ENCODE measurements at regions not wholly inside any gene's neighbourhood (a gene's known extent, or its start where the extent isn't known, plus 50 kb on each side); places are given as distances from the start of the nearest gene placed in this dataset.
A peak's percentile ranks its signal among the peaks of the same experiment; 100 is the strongest.

DNA sequence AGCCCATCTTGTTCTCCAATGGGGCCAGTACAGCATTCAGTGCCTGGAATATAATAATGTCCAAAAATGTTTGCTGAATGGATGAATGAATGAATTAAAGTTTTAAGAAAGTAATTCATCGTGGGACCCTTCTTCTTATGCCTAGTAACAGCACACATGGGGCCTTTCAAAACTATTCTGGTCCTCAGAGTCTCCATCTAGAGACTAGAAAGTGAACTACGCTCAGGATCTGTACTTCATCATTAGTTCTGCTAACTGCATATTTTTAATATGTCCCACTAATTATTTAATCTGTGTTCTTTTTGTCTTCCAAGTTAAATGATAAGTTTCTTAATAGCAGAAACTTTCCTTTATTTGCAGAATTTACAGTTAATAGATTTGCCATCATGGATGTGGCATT lies 172.5 kb downstream of the SMAD2 start:
- no peak for DNase-seq

DNA sequence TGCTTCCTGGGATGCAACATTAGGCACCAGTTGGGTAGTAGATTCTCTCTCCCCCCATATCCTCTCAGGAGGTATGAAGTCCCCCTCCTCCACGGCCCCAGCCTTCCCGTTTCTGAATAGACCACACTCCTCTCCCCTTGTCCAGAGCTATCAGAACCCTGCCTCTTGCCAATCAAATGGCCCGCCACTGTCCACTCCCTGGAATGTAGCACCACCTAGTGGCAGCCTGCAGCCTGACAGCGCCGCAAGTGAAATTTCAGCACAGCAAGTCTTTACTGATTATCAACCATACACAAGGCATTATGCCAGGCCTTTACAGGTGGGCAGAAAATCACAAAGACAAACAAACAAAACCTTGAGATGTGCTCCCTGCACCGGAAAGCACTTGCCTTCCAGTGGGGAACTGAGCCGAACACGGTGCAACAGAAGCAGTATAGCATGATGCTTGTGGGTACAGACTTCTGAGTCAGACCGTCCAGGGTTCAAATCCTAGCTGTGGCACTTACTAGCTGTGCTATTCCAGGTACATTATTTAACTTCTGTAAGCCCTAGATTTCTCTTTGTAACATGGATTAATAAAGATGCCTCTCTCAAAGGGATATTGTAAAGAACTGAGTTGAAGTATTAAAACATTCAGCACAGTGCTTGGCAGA lies 174.0 kb downstream of the SMAD2 start:
- peak in 9 of 14 donors; percentile 1 to 46 (median 28) for DNase-seq

DNA sequence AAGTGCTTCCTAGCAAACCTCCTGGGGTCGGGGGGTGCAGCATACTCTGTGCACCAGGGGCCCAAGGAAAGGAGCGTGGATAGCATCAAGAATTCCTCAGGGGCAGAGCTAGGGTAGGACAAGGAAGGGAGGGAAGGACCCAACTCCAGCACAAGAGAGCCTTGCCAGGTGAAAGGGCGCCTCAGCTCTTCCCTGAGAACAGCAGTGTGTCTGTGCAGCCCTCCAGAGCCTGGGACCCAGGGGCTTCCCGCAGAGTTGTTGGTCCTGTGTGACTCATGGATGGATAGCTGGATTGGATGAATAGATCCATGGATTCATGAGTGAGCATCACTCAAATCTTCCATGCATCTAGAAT lies 175.4 kb downstream of the SMAD2 start:
- DNase-seq, result no peak

DNA sequence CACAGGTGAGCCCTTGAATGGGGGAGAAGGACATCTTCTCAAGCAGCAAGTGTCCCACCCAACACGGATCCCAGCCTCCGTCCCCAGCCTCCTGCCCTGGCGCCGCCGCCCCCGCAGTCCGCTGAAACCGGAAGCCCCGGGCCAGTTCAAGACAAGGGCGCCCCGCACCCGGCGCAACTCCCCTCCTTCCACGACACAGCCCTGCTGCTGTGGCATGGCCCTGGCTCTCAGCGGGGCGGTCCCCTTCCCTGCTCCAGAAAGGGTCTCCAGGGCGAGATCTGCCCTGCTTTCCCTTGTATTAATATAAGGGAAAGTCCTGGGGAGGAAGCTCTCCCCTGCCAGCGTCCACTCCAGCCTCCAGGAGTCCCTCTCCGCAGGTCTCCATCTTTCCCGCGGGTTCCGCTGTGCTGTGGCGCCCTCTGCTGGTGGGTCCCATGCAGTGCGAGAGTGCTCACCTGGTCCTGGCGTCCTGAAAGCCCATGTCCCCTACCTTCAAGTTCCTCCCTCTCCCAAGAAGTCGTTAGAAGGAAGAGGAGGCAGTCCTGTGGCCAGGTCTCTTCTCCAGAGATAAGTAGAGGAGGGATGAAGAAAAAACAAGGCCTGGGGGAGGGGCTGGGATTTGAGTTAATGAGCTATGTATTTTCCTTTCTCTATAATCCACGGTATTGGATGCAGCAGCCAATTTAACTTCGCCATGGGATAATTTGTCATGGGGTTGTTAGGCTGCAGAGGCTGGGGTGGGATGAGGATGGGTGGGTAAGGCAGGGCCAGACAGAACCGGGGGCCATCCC lies 176.0 kb downstream of the SMAD2 start:
- peak in 1 of 14 donors; percentile 5 for DNase-seq

DNA sequence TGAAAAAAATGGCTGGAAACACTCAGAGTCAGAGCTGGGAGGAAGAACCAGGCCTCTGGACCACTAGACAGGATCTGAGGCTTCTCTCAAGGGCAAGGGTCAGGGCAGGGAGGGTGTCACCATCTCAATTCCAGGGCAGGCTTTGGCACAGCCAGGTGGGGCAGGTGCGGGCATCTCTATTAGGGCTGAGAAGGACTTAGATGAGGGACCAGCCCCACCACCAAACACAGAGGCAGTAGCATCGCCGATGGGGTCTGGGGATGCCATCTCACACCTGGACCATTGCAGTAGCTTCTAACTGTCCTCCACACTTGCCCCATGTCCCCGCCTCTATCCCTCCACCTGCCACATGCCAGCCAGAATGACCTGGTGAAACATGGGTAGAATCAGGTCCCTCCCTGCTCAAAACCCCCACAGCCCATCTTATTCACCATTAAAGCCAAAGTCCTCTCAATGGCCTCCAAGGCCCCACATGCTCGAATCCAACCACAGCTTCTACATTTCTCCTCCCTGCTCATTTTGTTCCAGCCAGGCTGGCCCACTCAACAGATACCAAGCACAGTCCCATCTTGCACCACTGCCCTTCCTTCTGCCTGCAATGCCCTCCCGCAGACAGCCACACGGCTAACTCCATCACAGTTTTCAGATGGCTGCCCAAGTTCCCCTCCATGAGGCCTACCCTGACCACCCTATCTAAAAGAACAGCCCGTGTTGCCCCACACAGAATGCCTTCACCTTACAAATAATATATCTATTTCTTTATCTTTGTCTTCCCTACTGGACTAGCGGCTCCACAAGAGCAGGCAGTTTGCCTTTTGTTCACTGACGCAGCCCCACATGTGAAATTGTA lies 177.4 kb downstream of the SMAD2 start:
- no peak for DNase-seq

DNA sequence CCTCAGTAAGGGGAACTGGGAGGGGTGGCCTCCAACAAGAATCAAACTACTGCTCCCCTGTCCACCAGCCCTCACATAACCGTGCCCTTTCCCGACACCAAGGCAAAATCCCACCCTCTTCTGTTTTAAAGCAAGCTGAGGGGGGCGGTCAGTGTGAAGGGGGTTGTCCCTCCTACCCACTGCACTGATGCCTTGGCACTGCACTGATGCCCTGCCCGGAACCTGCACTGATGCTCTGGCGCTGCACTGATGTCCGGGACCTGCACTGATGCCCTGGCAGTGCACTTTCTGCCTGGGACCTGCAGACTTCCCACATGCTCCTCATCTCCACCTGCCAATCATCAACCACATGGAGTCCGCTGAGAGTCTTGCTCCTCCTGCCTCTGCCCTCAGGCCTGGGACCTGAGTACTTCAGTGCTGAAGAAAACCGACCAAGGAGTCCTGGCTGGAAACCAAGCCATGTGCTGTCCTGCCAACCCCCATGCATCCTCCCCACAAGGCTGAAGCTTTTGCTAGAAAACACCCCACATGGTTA lies 179.5 kb downstream of the SMAD2 start:
- DNase-seq, result no peak

DNA sequence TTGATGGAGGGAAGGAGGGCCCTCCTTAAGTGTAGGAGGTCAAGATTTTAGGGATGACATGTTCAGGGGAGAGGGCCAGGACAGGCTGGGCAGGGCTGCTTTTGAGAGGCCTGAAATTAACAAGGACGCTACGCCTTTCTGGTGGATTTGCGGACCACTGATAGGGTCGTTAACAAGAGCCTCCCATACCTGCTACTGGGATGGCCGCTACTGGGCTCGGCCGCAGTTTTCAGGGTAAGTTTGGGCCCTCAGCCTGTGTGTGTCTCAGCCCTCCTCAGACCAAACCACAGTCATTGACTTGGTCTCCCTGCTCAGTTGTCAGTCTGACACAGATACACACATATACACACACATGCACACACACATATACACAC lies 180.9 kb downstream of the SMAD2 start:
- DNase-seq, result peak in 1 of 14 donors; percentile 47

DNA sequence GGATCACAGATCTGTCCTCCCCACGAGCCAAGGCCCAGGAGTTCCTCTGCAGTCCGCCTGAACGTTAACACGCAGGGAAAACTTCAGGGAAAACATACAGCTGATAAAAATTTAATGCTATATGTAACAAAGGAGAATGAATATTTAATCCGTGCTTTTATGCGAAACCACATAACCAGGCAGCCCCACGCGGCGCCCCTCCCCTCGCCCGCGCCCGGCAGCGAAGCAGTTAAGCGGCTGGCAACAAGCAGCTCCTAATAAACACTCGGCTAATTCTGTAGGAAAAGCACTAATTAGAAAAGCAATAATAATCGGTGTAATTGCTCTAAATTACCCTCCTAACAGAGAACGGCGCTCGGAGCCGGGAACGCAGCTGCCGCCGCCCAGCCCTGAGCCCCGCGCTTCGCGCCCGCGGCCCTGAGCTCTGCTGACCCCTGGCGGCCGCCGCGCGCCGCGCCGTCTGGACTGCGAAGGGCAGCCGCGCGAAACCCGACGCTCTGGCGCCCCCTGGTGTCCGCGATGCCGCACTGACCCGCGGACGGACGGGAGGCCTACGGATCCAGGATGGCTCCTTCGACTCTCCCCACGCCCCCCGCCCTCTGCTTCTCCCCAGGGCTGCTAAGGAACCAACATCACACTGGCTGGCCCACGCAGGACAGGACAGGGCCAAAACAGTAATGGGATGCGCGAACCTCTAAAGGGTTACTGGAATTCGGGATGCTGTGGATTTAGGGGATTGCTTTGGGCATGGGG lies 181.4 kb downstream of the SMAD2 start:
- peak in 11 of 14 donors; percentile 10 to 86 (median 43) for DNase-seq

DNA sequence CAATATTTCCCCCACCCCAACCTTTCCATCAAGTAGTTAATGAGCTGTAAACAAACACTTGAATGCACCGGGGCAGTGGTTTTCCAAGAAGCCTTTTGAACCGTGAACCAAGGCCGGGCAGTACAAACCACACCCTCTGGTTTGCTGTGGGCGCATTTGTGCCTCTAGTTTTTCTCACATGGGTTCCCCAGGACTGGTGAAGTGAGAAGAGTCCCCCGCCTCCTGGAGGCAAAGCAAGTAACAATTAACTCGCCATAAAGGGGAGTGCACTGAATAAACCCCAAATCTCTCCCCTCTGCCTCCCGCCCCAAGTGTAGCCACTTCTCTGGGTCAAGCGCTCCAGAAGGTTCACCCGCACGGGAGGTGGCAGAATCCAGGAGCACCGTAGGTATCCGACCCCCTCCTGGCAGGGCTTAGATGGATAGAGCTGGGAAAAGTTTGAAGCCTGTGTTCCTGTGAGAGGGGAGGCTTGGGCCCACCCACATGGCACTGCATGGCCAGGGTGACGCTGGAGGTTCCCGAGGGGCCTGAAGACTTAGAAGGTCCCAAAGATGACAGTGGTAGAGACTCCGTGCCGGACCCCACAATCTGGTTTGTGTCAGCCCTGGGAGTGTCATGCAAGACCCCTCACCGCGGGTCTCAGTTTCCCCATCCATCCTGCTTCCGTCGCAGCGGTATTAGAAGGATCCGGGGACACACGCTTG lies 182.2 kb downstream of the SMAD2 start:
- DNase-seq, result no peak

DNA sequence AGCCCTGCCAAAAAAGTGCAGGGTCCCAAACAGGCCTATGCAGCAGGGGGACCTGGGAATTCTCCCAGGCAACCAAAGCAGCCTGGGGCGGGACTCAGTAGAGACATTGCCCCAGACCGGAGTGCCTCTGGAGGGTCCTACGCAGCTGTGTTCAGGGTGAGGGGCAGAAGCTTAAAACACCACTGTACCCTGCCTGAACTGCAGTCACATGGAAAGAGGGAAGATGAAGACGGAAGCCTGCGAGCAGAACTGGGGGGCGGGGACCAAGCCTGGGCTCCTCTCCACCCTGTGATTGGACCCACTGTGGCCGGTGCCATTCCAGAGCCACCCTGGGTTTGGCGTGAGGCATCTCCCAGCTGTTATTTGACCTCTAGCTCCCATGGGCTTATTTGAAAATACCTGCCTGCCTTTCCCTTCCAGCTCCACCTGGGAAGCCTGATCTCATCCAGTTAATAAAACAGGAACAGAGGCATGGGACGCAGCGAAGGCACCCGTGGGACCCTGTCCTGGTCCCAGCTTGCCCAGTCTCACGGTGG lies 183.1 kb downstream of the SMAD2 start:
- no peak for DNase-seq

DNA sequence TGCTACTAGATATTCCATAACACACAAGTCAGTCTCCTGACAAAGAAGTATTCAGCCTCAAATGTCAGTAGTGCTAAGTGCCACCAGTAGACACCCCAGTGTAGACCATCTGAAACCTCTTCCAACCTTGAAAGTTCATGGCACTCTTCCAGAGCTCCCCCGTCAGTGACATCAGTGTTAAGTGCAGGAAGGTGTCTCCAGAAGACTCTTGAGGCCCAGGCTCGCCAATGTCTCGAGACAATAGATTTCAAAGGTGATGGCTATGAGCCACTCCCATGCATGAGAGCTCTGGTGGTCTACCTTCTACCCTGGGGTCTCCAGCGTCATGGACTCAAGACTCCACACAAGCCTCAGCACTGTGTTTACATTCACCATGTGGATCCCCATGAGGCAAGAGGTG lies 183.8 kb downstream of the SMAD2 start:
- no peak for DNase-seq

DNA sequence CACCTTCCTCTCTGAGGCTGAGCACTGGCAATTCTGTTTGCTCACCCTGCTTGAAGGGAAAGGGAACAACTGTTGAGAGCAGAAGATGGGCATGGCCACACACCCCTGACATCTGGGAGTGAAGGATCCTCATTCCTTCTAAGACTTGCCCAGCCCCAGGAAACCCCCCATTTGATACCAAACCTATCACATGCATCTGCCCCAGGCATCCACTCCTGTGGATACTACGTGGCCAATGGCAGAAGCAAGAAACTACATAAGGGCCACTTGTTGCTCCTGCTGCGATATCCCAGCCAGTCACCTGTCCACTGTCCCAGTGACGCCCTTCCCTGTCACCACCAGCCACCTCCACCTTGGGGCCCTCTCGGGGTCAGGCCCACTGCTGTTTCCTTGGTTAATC lies 185.2 kb downstream of the SMAD2 start:
- DNase-seq, result no peak

DNA sequence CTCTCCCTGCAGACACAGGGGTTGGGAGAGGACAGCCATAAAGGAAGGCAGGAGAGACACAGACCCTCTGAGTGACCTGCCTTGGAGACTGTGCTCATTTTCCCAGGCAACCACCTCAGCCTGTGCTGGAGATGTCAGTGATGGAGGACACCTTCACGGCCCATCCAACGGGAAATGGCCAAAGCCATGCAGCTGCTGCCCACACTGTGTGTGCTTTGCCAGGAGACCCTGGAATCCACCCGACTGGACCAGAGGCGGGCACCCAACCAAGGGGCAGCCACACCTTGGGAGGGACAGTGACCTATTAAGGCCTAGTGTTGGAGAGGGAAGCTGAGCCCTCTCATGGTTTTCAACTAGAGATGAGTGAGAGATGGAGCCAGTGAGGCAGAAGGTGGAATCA lies 192.5 kb downstream of the SMAD2 start:
- DNase-seq, result no peak

DNA sequence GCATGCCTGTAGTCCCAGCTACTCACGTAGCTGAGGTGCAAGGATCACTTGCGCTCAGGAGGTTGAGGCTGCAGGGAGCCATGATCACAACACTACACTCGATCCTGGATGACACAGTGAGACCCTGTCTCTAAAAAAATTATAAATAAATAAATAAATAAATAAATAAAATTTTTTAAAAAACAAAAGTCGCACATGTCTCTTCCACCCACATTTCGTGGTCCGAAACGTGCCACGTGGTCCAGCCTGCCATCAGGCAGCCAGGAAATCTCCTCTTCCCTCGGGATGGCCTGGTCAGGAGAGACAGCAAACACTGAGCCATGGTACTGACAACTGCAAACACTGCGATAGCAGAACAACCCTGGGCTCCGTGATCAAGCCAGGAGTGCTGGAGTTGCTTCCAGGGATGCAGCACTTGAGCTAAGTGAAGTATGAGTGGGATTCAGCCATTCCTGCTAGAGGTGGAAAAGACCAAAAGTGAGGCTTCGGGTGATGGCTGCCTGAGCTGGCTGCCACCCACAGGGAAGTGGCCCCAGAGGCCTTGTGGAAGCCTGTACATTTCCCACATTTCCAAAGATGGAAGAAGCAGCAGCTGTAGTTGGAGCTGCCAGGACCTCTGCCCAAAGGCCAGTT lies 193.1 kb downstream of the SMAD2 start:
- DNase-seq, result no peak

DNA sequence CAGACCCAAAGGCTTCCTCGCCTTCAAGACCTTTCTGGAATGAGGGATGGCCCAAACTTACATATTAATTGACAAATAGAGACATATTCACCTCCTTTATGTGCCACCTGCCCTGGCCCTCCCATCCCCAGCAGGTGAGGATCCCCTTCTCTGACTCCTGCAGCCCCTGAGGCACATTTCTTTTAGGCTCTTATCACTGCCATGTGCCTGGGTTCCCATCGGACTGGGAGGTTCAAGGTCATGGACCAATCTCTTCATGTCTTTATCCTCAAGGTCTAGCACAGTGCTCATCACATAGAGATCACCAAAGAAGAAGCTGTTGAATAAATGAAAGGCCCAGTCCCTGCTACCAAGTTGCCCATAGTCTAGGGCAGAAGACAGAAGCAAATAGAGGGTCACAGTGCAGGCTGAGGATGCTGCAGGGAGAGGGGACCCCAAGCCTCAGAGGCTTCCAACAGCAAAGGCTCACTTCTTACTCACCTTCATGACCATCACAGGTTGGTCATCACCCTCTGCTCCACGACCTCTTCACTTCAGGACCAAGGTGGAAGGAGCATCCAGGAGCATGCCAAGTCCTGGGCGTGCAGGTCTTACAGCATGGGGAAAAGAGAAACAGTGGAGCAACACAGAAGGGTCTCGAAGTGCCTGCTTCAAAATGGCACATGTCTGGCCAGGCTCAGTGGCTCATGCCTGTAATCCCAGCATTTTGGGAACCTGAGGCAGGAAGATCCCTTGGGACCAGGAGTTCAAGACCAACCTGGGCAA lies 193.9 kb downstream of the SMAD2 start:
- no peak for DNase-seq

DNA sequence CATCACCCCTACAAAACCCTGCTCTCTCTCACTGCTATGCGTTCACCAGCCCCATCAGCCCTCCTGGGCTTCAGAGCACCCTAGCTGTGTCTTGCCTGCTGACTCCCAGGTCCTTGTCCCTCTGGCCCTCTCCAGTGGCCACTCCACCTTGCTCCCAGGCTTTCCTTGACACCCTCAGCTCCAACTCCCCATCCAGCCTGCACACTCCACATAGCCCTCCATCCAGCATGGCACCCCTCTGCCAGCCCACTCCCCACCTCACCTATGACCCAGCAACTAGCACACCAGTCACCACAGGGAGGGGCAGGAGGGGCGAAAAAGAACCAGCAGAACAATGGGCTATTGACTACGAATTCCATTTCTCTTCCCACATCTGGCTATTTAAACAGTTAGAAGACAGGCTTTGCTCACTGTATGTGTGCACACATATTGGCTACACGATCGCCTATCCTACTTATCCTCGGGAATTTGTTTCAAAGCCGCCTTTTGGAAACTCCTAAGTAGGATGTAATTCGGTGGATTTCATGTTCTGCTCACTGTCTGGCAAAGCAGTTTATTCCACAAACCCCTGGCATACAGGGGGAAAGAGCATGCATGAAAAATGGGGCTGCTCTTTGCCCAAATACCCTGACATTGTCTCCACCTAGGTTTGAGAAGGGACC lies 195.3 kb downstream of the SMAD2 start:
- no peak for DNase-seq

DNA sequence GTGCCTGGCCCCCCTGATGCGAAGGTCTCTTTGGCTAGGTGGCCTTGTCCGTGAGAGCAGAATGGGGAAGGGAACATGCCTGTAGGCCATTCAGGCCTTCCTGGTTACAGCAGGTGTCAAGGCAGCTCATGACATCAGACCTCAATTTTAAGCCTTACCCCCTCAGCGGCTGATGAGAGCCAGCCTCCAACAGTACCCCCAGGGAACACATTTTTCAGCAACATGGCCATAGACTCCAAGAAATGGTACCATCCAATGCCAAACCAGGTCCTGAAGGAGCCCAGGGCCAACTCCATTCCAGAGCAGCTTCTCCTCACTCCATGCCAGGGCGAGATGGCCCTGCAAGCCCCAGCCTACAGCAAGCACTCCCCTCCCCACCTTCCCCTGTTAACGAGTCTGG lies 199.2 kb downstream of the SMAD2 start:
- no peak for DNase-seq

DNA sequence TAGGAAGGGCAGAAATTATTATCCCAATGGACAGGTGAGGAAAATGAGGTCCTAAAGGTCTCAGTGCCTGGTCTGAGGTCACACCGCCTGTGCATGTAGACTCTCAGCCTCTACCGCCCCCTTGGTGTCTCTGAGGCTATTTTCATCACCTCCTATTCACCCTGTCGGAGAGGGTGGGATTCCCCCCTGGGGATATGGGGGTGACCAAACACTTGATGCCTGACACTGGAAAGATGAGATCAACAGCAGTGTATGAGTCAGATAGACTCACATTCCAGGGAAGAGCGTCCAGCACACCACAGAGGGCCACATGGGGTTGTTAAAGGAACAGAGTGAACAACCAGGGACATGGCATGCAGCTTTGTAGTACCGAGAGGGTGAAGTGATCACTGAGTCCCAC lies 199.7 kb downstream of the SMAD2 start:
- DNase-seq, result no peak

DNA sequence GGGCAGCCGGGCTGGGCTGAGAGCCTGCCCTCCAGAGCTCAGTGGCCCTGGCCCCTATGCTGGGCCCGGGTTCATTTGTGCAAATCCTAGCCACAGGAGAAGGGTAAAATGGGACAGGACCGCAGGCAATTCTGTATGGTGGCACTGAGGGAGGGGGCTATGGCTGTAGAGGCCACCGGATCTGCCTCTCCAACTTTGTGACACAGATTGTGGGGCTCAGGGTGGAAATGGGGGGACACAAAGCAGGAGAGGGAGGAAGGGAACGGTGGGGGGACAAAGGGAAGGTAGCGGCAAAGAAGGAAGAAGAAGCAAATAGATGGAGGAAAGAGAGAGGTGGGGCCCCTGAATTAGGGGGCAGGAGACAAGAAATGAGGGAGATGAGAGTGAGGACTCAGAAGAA lies 201.1 kb downstream of the SMAD2 start:
- no peak for DNase-seq

DNA sequence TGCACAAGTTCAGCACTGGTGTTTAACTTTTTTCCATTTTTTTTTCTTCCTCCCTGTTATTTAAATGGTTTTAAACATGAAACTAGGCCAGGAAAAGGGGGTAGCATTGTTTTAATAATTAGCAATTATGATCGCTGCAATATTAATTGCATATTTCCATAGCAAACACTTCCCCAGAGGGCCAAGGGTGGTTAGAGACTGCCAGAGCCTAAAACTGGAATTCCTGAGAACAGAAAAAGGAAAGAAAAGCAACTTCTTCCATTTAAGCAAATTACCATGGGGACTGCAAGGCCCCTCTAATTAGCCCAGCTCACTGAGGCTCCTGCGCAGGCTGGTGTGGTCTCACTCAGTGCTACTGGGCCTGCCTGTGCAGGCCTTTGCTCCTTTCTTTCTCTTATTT lies 201.5 kb downstream of the SMAD2 start:
- DNase-seq, result no peak
